Right forelimb (tissue), 1 donor: ENCODE measurements at regions not wholly inside any gene's neighbourhood (a gene's known extent, or its start where the extent isn't known, plus 50 kb on each side); places are given as distances from the start of the nearest gene placed in this dataset.

Experiments
- DNase-seq: peaks from one replicate; pipeline ENCODE4 v3.0.0-alpha.2; 2018

GRCh38 chrX:4451591-4451990 lies 738.1 kb upstream of the PRKX start:
- DNase-seq = no peak

DNA sequence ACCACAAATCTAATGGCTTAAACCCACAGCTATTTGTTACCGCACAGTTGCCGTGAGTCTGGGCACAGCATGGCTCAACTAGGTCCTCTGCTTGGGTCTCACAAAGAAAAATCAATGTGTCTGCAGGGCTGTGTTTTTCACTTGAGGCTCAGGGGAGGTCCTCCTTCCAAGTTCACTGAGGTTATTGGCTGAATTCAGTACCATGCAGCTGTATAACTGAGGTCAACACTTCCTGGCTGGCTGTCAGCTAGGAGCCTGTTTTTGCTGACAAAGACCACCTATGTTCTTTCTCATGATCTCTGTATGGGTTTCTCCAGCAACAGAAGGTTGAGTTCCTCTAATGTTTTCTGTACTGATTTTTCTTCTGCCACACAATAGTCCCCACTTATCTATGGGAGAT lies 736.7 kb upstream of the PRKX start:
- DNase-seq = no peak

GRCh38 chrX:4435905-4436304 lies 722.5 kb upstream of the PRKX start:
- DNase-seq = no peak

GRCh38 chrX:4397471-4397870 lies 684.0 kb upstream of the PRKX start:
- DNase-seq = no peak

DNA sequence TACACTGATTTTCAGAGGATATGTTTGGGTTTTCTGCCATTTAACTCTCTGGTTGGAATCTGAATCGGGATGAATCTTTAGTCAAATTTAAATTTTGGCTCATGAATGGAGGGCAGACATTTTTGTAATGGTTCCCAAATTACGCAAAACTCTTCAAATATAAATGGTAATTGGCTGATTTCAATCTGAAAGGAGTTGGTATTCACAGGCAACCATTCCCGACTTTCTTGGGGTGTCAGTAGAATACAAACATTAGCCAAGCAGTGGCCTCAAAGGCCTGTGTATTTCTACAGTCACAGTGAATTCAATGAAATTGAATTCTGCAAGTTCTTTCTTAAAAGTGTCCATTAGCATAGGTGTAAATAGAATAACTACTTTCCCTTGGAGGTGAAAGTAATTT lies 668.8 kb upstream of the PRKX start:
- no peak for DNase-seq

DNA sequence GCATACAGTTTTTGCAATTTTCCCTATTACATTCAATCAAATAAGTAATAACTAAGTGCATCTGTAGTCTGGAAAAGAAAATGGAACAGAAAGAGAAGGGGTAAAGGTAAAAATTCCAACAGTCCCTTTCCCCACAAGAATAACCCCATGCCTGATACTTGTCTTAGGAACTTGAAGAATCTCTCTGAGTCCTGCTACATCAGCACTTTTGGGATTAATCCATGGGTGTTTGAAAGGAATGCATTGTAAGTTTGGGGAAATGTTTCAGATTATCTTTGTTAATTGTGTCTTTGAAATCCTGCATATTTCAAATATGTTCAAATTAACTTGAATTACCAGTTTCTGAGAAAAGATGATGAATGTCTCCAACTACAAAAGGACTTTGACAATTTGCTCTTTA lies 667.3 kb upstream of the PRKX start:
- no peak for DNase-seq

GRCh38 chrX:4379071-4379470 lies 665.6 kb upstream of the PRKX start:
- DNase-seq = no peak

DNA sequence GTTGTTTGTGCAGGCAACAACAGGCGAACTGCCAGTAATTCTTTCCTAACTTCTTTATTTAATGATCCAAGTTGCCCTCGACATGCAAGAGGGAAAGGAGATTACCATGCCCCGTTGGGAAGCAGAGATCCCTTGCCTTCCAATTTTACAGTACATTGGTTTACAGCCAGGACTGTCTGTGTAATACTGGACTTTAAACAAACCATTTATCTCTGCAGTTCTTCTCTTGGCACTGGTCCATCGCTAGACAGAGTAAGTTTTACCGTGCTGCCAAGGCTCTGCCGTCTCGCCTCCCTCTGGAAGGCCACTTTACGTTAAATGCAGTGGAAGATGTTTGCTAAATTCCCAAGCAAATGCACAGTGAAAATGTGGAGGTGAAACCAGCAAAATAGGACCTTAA lies 660.3 kb upstream of the PRKX start:
- no peak for DNase-seq

- no peak for DNase-seq
Measured at GRCh38 chrX:4358577-4358976, 645.1 kb upstream of the PRKX start.

DNA sequence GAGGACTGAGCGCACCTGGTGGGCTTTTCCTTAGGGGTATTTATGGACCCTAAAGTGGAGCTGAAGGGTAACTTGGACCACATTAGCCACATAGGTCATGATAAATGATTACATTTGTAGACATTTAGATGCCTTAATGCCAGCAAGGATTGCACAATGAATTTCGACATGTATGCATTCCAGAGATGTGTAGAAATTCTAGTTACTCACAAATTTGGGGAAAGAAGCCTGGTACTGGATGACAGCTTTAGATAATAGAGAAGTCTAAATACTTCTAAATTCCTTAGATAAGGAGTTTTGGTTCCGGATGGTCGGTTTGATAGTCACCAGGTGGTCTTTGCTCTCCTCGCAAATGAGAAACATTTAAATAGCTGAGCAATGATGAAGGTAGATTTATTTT lies 609.5 kb upstream of the PRKX start:
- no peak for DNase-seq

DNA sequence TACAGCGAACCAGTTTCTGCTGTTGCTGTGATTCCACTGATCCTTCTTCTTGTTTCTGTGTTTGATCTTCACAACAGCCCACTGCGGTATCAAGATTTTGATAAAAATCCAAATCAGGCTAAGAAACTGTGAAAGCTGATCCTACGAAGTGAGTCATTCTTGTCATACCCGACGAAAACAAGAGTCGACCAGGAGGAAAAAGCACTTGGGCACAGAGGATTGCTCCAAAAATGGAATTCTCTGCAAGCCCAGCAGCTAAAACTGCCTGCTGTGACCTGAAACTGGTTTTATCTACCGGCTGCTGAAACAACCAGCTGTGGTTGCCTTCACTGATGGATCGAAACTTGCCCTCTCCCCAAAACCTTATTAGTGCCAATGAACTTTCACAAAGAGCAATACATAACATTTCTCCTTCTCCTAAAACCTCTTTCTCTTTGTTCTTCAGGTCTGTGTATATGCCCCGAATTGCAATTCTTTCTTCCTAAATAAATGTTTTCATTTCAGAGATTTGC lies 607.0 kb upstream of the PRKX start:
- no peak for DNase-seq

- no peak for DNase-seq
Measured at GRCh38 chrX:4315891-4316290, 602.4 kb upstream of the PRKX start.

- no peak for DNase-seq
Measured at GRCh38 chrX:4314586-4314985, 601.1 kb upstream of the PRKX start.

DNA sequence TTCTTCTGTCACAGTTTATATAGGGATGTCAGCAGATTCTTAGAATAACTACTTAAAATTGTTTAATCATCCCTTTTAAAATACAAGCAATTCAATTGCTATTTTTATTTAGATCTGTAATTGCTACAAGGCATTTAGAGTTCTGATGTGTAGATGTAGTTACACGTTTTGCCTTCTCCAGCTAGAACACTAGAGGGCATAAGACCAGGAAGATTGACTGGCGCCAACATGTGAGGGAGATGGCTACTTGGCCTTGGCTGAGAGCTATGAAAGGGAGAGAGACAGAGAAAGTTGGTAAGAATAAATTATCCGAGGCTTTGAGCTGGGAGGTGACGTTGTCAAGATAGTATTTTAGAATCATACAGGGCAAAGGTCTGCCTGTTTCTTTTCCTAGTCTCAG lies 563.7 kb upstream of the PRKX start:
- no peak for DNase-seq

- DNase-seq = no peak
Measured at GRCh38 chrX:4268676-4269075, 555.2 kb upstream of the PRKX start.

GRCh38 chrX:4265036-4265435 lies 551.6 kb upstream of the PRKX start:
- no peak for DNase-seq

DNA sequence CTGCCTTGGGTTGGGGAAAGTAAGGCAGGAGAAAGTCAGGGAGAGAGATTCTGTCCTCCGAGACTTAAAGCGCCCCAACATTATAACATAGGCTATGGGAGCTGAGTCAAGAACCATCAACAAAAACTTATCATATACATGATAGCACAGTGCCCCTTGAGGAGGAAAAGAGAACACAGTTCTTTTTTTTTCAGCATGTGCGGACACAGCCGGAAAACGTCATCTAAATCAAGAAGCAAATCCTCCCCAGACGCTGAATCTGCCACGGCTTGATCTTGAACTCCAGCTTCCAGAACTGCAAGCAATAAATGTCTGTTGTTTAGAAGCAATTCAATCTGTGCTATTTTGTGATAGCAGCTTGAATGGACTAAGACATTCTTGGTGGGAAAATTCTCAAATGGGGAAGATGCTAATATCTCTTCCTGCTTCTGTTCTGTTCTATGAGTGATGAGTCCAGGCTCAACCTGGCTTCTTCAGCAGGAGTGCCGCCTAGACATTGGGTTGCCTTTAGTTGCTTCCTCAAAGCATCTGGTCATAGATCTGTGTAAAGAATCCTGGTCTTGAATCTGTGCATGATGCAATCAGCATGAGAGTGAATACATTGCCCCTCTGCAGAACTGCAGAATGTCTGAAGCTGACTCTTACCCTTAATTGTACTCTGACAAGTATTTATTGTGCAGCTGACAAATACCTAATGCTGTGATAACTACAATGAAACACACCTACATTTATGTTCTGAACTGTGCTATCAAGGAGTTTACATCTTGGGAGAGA lies 549.8 kb upstream of the PRKX start:
- DNase-seq = no peak

DNA sequence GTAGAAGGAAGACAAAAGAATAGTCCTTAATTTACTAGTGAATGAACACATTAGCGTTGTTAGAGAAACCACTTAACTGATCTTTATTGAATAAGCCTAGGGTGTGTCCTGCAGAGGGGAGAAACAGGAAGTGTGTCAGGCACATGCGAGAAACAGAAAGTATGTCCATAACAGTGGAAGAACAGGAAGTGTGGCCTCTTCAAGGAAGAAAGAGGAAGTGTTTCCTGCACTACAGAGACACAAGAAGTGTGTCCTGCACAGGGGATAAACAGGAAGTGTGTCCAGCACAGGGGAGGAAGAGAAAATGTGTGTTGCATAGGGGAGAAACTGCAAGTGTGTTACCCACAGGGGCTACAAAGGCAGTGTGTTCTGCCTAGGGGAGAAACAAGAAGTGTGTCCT lies 539.6 kb upstream of the PRKX start:
- DNase-seq = no peak

- DNase-seq = no peak
Measured at GRCh38 chrX:4249401-4249800, 536.0 kb upstream of the PRKX start.

DNA sequence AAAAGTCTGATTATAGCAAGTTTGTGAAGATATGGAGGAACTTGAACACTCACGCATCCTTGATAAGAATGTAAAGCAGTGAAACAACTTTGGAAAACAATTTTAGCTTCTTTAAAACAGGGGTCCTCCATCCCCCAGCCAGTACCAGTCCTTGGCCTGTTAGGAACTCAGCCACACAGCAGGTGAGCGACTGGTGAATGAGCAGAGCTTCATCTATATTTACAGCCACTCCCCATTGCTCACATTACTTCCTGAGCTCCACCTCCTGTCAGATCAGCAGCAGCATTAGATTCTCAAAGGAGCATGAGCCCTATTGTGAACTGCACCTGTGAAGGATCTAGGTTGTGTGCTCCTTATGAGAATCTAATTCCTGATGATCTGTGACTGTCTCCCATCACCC lies 530.3 kb upstream of the PRKX start:
- no peak for DNase-seq

GRCh38 chrX:4240541-4241194 lies 527.2 kb upstream of the PRKX start:
- no peak for DNase-seq

- no peak for DNase-seq
Measured at GRCh38 chrX:4239650-4240540, 526.4 kb upstream of the PRKX start.

DNA sequence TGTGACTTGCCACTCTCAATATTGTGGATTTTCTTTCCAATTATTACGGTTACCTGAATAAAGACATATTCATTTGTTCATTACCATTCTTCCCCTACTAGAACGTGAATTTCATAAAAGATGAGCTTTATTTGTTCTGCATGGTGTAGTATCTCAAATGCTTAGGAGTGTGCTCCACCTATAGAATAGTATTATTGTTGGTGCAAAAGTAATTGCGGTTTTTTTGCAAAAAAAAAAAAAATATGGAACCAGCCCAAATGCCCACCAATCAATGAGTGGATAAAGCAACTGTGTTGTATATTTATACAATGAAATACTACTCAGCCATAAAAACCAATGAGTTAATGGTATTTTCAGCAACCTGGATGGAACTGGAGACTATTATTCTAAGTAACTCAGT lies 525.5 kb upstream of the PRKX start:
- no peak for DNase-seq

GRCh38 chrX:4225086-4225485 lies 511.6 kb upstream of the PRKX start:
- no peak for DNase-seq
